Memory B cell (primary cell): ENCODE measurements at regions not wholly inside any gene's neighbourhood (a gene's known extent, or its start where the extent isn't known, plus 50 kb on each side); places are given as distances from the start of the nearest gene placed in this dataset.

Experiments
- ATAC-seq: fragments of 150-1000 bp; cut with Tn5 transposase; 2 replicates; pipeline ENCODE4 v1.10.0; 2021; ENCODE audit warnings: low read depth, mild to moderate bottlenecking, moderate library complexity
- DNase-seq, 2 donors: peaks; one replicate each; pipeline ENCODE4 v3.0.0; 2022; ENCODE audit warnings: low spot score in 2 of 2
- H3K27ac Mint-ChIP-seq: one replicate; pipeline ENCODE4 v1.8.0; 2022; ENCODE audit warnings: mild to moderate bottlenecking, moderate library complexity, mixed read lengths
- H3K27me3 Mint-ChIP-seq: one replicate; pipeline ENCODE4 v1.8.0; 2022; ENCODE audit warnings: mixed read lengths
- H3K36me3 Mint-ChIP-seq: one replicate; pipeline ENCODE4 v1.8.0; 2022; ENCODE audit warnings: mild to moderate bottlenecking, mixed read lengths
- H3K4me1 Mint-ChIP-seq: one replicate; pipeline ENCODE4 v1.8.0; 2022; ENCODE audit warnings: mixed read lengths
- H3K4me3 Mint-ChIP-seq: one replicate; pipeline ENCODE4 v1.8.0; 2022; ENCODE audit warnings: mild to moderate bottlenecking, moderate library complexity, mixed read lengths
- H3K9me3 Mint-ChIP-seq: one replicate; pipeline ENCODE4 v1.8.0; 2022; ENCODE audit warnings: mixed read lengths

DNA sequence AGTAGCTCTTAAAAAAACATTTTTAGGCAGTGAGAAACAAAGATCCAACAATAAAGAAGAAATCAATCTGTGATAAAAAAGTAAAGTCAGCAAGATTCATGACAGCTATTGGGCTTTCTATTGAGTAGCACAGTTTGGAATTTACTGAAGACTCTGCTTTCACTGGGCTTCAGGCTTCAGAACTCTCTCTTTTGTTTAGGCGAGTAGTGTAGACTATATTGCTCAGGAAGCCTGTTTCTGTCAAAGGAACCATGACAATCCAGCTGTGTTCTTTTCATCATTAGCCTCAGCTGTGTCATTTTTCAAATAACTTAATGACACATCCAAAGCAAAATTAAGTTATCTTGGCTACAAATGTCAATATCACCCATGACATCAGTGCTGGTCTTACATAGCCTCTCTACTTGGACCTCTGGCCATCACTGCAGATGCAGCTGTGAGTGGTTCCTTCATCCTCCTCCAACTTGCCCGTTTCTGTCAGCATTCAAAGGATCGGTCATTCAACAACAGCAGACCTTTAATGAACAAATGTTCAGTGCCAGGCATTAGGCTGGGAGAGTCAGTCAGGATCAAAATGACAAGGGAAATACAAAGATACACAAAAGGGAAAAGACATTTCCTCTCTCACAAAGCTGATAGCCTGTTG, 332.8 kb upstream of the MTNR1B start:
- Mint-ChIP-seq H3K4me1 (no peaks in the 10 kb centered on the region), H3K27me3 (no peaks in the 10 kb centered on the region), H3K36me3 (no peaks in the 10 kb centered on the region), H3K9me3 (no peaks in the 10 kb centered on the region), H3K4me3 (no peak overlapping the region), H3K27ac (no peak overlapping the region)
- ATAC-seq = no peak
- no peak for DNase-seq

DNA sequence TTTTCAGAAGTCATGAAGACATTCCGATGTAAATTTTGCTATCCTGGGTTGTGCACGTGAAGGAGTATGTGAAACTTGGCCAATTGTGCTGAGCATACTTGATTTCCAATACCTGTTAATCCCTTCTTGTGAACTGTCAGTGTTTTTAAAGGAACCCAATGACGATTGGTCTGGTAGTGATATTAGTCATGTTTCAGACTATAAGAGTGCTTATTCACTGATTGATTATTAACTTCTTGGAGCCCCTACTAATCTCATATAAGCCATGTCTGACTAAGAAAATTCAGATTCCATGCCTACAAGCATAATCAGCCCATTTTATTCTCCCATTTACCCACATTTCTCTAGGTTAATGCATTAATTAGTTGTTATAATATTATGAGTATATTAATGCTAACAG, 330.8 kb upstream of the MTNR1B start:
- H3K27ac Mint-ChIP-seq = no peak overlapping the region
- H3K27me3 Mint-ChIP-seq = no peaks in the 10 kb centered on the region
- no peaks in the 10 kb centered on the region for H3K36me3 Mint-ChIP-seq
- DNase-seq (no peak), ATAC-seq (no peak)
- no peak overlapping the region for H3K4me3 Mint-ChIP-seq
- no peaks in the 10 kb centered on the region for H3K4me1 Mint-ChIP-seq
- no peaks in the 10 kb centered on the region for H3K9me3 Mint-ChIP-seq

DNA sequence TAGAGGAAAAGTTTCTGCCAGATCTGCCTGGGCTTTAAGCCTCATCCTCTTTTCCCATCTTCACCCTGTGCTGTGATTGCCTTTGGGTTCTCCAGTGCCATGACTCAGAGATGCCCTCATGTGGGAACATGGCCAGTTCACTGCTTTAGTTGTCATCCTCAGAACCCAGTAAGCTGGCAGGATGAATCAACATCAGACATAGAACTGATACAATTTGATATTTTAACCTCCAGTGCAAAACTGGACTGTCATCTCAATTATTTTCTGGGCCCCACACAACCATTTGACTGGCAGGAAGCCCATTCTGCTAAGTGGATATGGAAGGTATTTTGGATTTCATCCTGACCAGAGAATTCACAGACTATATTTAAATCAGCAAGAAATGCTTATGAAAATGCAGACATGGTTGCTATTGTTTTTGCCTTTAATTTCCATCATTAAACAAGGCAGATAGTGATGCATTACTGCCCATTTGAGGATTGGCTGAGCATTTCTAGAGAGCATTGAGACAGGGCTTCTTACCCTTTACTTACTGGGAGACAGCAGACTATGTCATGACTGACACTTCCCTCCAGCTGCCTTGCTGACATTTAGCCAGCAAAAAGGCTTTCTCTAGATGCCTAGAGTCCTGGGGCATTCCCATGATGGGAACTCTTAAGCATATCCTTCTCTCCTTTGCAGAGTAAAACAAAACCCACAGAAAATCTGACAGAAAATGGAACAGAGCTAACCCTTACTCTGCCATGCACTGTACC, 327.1 kb upstream of the MTNR1B start:
- ATAC-seq = no peak
- H3K9me3 Mint-ChIP-seq = peaks cover 1% of the 10 kb centered on the region
- H3K4me3 Mint-ChIP-seq = no peak overlapping the region
- H3K4me1 Mint-ChIP-seq = no peaks in the 10 kb centered on the region
- H3K27me3 Mint-ChIP-seq = no peaks in the 10 kb centered on the region
- H3K36me3 Mint-ChIP-seq = no peaks in the 10 kb centered on the region
- H3K27ac Mint-ChIP-seq = no peak overlapping the region
- no peak for DNase-seq

DNA sequence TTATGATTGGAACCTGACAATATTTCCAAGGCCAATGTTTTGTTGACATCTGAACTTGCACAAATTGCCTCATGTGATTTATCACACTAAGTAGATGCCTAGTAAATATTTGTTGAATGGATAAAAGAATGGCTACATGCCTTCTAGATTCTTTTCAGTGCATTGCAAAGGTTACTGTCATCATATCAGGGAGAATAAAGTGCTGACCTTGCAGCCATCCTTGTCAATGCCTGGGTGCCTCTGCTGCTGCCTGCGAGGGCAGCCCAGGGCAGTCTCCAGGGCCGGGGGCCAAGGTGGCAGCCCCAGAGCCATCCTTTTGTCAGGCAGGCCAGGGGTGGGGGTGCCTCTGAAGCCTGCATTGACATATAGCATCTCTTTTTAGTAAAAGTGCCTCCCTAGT, 325.6 kb upstream of the MTNR1B start:
- Mint-ChIP-seq H3K9me3 (peaks cover 1% of the 10 kb centered on the region), H3K36me3 (no peaks in the 10 kb centered on the region), H3K4me1 (no peaks in the 10 kb centered on the region), H3K4me3 (no peak overlapping the region), H3K27me3 (no peaks in the 10 kb centered on the region), H3K27ac (no peak overlapping the region)
- DNase-seq (no peak), ATAC-seq (no peak)

DNA sequence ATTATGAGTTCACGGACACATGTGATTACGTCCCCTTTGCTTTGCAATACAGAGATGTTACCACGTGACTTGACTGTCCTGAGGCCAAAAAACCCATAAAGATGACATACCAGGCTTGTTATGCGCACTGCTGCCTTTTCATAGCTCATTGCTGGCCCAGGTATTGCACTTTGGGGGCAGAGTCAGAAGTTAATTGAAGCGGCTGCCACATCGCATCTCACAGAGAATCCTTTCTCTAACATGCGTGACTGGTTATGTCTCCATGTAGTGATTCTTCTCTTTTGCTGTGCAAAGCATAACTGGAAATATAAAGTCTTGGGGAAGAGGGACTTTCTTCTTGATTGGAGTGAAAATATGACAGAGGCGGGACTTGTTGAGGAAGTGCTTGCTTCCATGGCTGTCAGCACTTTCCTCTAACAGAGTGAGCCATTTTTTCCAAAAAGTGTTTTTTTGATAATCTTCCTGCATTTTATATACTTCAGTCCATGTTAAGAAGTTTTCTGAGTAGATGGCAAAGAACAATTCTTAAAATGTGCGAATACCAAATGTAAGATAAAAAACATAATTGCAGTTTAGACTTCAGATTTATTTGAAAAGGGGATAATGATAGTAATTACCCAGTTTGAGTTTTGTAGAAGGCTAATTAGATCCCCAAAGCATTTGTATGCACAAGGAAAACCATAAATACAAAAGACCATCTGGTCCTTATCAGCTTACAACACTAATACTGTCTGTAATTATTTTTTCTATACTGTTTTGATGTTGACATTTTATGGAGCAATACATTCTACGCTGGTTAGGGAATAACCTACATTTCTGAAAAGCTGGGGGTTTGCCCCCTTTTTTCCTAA, 324.6 kb upstream of the MTNR1B start:
- Mint-ChIP-seq H3K4me3 (no peak overlapping the region), H3K9me3 (peaks cover 1% of the 10 kb centered on the region), H3K36me3 (no peaks in the 10 kb centered on the region), H3K27ac (no peak overlapping the region), H3K27me3 (no peaks in the 10 kb centered on the region), H3K4me1 (no peaks in the 10 kb centered on the region)
- no peak for DNase-seq
- no peak for ATAC-seq

DNA sequence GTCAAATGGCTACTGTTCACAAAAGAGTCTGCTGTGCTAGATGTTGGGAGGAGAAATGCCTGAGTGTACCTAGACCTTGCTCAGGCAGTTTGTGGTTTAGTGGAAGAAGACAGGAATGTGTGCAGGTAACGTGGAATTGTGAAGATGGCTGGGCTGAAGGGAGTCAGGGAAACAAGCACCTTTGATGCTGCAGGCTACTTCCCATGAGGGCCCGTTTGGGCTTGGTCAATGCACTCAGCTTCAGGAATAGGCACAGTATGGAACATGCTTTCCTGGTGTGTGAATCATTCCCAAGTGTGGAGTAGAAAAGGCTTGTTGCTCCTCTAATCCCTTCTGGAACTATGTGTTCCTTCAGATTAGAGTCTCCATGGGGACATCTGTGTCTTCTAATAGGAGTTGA, 318.3 kb upstream of the MTNR1B start:
- Mint-ChIP-seq H3K4me3 (no peak overlapping the region), H3K9me3 (peaks cover 2% of the 10 kb centered on the region), H3K27me3 (no peaks in the 10 kb centered on the region), H3K27ac (no peak overlapping the region), H3K4me1 (no peaks in the 10 kb centered on the region), H3K36me3 (no peaks in the 10 kb centered on the region)
- DNase-seq (no peak), ATAC-seq (no peak)

DNA sequence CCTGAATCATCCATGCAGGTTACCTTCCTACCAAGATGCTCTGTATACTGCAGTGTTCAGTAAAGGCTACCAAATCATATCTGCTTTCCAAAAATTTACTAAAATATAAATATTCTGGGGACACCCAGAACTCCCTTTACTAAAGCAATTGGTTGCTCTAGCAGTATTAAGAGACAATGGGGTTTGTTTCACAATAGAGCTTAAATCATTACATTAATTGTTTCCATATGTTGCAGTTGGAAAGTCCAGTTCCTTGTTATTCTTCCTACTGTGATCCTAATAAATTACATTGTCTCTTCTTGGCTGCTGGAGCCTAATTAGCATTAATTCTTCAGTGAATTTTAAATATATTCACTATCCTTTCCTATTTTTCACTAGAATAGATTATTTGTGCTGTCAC, 316.0 kb upstream of the MTNR1B start:
- no peak overlapping the region for H3K4me3 Mint-ChIP-seq
- H3K27me3 Mint-ChIP-seq = no peaks in the 10 kb centered on the region
- H3K9me3 Mint-ChIP-seq = peaks cover 2% of the 10 kb centered on the region
- H3K36me3 Mint-ChIP-seq = no peaks in the 10 kb centered on the region
- ATAC-seq (no peak), DNase-seq (no peak)
- H3K4me1 Mint-ChIP-seq = no peaks in the 10 kb centered on the region
- H3K27ac Mint-ChIP-seq = no peak overlapping the region

DNA sequence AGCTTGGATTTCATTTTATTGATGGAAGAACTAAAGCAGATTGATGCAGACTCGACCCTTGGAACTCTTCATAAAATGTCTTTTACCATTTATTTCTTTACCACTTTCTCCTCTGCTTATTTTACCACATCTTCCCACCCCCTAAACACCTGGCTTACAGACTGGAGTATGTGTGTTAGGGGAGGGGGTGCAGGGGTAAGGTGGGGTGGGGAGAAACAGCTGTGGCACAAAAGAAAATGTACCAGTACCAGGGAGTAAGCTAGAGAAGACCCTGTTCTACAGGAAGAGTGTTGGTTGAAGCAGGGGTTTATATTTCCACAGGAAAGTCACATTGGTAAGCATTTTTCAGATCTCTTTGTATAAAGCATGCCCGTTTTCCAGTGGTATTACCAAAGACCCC, 312.7 kb upstream of the MTNR1B start:
- no peaks in the 10 kb centered on the region for H3K4me1 Mint-ChIP-seq
- no peaks in the 10 kb centered on the region for H3K27me3 Mint-ChIP-seq
- no peak overlapping the region for H3K4me3 Mint-ChIP-seq
- DNase-seq = no peak
- H3K36me3 Mint-ChIP-seq = no peaks in the 10 kb centered on the region
- no peak overlapping the region for H3K27ac Mint-ChIP-seq
- no peak for ATAC-seq
- peaks cover 2% of the 10 kb centered on the region for H3K9me3 Mint-ChIP-seq

DNA sequence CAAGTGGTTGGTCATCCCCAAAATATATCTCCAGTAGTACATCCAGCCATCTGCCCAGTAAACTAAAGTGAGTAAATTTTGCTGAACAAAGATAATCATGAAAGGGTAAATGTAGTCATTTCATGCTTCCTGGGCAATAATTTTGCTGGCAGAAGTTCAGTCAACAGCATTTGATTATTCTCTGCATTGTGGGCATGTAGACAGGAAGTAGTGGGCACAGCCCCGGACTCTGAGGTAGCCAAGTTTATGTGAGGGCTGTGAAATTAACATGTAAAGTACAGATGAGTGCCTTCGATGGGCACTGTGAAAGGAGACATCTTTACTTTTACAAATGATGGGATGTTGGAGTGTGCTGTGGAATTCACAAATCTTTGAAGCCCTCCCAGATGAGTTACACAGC, 312.2 kb upstream of the MTNR1B start:
- Mint-ChIP-seq H3K27me3 (no peaks in the 10 kb centered on the region), H3K4me3 (no peak overlapping the region), H3K4me1 (no peaks in the 10 kb centered on the region), H3K9me3 (peaks cover 2% of the 10 kb centered on the region), H3K27ac (no peak overlapping the region), H3K36me3 (no peaks in the 10 kb centered on the region)
- no peak for ATAC-seq
- DNase-seq = no peak

DNA sequence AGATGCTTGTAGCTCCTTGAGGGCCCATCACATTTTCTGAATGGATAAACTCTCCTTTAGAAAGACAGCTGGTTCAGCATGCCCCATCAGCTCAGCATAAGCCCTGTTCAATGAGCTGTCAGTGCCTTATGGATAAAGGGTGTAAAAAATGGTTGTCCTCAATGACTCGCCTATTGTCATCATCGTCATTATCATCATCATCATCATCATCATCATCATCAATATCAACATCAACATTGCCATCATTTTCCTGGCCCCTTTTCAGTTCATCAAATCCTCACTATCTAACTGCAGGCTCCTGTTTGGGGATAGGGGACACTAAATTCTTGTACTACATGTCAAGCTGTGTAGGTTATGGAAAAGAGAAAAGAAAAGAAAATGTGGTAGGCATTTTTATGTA, 310.7 kb upstream of the MTNR1B start:
- DNase-seq (no peak), ATAC-seq (no peak)
- Mint-ChIP-seq H3K4me1 (no peaks in the 10 kb centered on the region), H3K36me3 (no peaks in the 10 kb centered on the region), H3K27ac (no peak overlapping the region), H3K4me3 (no peak overlapping the region), H3K27me3 (no peaks in the 10 kb centered on the region), H3K9me3 (no peaks in the 10 kb centered on the region)

DNA sequence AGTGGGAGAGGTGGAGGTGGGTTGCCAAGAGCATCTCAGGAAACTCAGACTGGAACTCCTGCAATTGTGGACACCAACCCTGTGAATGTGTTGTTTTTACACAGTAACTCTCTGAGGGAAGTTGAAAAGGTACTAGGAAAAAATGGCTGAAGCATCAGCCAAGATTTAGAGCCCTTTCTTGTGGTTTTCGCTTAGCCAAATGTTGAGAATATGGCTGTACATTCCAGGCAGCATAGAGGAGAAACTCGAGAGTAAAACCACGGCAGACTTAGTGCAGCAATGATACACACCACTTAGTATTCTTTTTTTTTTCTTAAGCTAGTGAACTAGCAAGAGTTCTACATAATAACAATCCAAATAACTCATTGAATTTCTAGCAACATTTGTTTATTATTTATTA, 309.7 kb upstream of the MTNR1B start:
- no peak for ATAC-seq
- H3K27me3 Mint-ChIP-seq = no peaks in the 10 kb centered on the region
- H3K4me3 Mint-ChIP-seq = no peak overlapping the region
- H3K27ac Mint-ChIP-seq = no peak overlapping the region
- H3K9me3 Mint-ChIP-seq = peaks cover 2% of the 10 kb centered on the region
- H3K36me3 Mint-ChIP-seq = no peaks in the 10 kb centered on the region
- H3K4me1 Mint-ChIP-seq = no peaks in the 10 kb centered on the region
- no peak for DNase-seq

DNA sequence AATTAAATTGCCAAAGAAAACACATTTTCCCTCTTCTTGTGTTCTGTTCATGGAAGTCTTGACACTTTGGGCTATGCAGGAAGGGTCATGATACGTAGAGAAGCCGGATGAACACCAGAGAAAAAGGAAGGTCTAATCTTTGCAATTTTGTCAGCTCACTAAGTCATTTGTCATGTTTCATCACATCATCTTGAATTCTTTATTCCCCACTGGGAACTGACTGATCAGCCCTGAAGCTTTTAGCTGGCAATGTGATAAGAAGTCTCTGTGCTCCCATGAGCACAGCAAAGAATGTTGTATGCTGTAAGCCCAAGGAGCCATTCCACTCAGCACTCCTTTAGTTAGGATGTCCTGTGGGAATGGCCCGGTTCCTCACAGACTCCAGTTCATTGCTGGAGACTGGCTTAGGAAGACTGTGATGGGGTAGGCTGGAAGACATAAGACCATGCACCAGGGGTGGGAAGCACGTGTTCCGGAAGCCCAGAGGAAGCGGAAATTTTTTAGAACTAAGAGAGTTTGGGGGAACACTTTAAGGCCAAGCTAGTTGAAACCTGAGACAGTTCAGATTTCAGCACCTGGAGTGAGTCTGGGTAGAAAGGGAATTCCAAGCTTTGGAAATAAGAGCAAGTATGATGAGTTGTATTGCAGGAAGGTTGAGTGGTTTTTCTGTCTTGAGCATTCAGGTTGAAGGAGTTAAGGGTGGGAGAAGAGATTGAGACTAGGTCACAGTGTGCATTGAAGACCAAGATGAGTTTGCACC, 306.7 kb upstream of the MTNR1B start:
- no peaks in the 10 kb centered on the region for H3K4me1 Mint-ChIP-seq
- no peaks in the 10 kb centered on the region for H3K27me3 Mint-ChIP-seq
- ATAC-seq (no peak), DNase-seq (no peak)
- H3K27ac Mint-ChIP-seq = no peak overlapping the region
- peaks cover 4% of the 10 kb centered on the region for H3K9me3 Mint-ChIP-seq
- H3K36me3 Mint-ChIP-seq = no peaks in the 10 kb centered on the region
- H3K4me3 Mint-ChIP-seq = no peak overlapping the region

DNA sequence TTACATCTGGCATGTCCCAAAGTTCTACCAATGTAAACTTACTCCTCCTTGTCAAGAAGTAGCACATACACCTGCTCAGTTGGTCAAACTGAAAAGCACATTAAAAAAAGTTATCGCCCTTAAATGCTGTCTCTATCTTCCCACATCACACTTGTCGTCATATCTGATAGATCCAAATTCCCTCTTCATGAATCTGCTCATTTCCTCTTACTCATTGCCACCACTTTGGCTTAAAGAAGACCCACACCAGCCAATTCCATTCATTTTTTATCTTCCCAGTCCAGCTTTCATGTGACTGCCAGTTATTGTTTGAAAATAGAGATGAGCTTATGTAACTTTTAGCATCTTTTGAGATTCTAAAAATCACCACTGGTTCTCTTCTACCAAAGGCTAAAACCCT, 305.9 kb upstream of the MTNR1B start:
- Mint-ChIP-seq H3K27ac (no peak overlapping the region), H3K36me3 (no peaks in the 10 kb centered on the region), H3K4me3 (no peak overlapping the region), H3K9me3 (peaks cover 4% of the 10 kb centered on the region), H3K27me3 (no peaks in the 10 kb centered on the region), H3K4me1 (no peaks in the 10 kb centered on the region)
- DNase-seq (no peak), ATAC-seq (no peak)
